NCI-H82 (cell line): ENCODE measurements at regions not wholly inside any gene's neighbourhood (a gene's known extent, or its start where the extent isn't known, plus 50 kb on each side); places are given as distances from the start of the nearest gene placed in this dataset.

Source experiments
- DNase-seq: peaks from one replicate; lab custom pipeline; 2025; lab: John Stamatoyannopoulos, UW

- DNase-seq, result no peak
Observed at GRCh38 chr6:44062771-44063560, 64.3 kb downstream of the MRPL14 start.

DNA sequence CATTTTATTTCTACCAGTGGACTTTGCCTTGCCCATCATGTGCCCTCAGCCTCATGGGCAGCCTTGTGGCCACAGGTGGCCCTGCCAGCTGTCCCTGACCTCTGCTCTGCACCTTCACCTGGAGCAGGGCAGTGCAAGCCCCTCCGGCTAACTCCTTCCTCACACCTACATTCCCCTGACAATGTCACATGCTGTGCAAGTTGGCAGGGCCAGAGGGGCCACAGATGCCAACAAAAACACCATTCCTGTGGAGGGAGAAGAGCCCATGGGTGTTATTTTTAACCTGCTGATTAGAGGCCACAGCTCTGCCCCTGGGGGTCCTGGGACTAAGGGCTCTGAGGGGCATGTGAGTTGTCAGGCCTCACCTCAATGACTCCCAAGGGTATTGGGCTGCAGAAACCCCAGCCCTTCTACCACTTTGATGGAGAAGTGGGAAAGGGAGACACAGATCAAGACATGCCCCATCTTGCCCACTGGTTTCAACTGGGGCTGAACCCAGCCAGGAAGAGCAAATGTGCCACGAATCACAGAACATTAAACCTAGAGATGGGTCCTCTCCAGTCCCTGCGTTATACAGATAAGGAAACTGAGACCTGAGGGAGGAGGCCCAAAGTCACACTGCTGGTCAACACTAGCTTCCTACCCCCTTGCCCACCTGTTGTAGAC, 65.0 kb downstream of the MRPL14 start:
- DNase-seq, result no peak

GRCh38 chr6:44061375-44062104, 65.7 kb downstream of the MRPL14 start:
- DNase-seq, result no peak

DNA sequence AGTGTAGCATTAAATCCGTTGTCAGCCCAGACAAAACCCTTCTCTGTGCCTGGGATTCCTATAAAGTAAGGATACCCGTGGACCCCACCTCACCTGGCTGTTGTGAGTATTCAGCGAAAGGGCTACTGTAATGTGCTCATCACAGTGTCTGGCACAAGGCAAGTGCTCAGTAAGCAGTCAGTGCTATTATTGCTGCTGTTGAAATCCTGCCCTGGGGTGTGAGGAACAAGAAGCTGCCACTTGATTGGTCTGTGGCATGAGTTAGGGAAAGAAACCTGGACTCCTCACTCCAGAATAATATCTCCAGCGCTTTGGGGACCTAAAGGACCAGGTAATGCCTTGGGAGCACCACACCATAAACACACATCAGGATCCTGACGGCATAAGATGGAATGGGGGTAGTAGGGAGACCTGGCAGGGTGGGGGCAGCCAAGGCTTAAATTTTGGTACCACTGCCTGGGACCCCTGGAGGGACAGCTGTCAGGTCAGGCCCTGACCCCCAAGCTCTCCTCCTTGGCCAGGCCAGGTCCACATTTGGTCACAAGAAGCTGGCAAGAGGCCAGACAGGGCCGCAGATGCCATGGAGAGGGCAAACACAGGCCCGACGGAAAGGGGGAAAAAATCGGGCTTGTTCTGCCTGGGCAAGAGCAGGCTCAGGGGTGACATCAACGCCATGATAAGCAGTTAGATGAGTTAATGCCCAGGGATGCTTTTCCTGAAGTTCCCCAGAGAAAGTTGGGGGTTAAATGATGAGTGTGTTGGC, 66.5 kb downstream of the MRPL14 start:
- no peak for DNase-seq

DNA sequence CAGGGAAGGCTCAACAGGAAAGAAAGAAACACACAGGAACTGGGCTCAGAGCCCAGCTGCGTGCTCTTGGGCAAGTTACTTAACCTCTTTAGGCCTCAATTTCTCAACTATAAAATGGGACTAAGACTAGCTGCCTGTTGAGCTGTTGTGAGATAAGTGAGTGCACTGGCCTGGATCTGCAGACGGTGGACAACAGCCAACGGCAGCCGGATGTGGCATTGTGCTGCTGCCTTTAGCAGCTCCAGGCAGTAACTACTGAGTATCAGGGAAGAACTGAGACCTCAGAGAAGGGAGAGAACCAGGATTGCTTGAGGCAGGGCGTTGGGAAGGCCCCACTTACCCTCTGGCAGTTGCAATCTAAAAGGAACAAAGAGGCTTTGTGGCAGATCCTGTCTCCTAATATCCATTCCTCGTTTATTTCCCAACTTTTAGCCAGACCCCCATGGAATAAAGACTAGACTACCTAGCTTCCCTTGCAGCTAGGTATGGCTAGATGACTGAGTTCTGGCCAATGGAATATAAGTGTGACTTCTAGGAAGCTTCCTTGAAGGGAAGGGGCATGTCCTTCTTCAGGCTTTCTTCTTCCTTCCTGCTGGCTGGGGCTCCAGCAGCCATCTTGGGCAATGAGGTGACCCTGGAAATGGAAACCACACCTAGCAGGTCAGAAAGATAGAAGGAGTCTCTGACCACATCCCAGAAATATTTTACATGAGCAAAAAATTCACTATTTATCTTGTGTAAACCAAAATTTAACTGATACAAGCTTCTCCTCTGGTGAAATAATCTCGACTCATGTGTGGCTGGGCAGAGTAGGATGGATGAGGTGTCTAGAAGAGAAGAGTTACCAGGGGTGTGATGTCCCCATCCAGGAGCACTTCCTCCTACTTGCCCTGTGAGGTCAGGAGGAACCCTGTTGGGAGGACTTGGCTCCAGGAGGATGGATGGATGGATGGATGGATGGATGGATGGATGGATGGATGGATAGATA, 67.6 kb downstream of the MRPL14 start:
- no peak for DNase-seq

DNA sequence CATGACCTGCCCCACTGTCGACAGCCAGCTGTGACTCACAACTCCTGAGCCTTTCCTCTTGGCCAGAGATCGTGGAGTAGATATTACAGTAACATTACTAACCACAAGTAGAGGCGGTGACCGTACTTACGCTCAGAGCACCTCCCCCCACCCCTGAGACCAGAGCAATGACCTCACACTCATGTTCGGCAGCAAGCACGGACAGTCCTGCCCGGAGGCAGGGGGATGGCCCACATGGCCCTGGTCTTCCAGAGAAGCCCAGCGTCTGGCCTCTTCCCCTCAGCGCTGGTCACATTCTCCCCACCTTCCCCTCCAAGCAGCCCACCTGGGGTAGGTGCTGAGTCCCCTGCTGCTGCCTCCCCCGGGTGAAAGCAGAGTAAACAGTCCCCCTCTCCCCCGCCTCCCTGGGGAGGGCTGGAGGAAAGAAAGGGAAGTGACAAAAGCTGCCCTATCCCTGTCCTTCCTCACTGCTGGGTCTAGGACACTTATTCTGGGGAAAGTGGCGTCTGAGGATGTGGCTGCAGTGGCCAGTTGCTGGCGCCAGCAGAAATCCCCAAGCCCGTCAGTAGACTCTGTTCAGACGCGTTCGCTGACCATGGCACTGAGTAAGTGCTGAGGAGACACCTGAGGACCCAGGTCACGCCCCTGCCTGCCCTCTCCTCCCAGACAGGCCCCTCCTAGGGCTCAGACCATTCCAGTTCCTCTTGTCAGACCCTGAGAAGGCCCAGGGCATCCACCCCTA, 68.5 kb downstream of the MRPL14 start:
- DNase-seq, result no peak

DNA sequence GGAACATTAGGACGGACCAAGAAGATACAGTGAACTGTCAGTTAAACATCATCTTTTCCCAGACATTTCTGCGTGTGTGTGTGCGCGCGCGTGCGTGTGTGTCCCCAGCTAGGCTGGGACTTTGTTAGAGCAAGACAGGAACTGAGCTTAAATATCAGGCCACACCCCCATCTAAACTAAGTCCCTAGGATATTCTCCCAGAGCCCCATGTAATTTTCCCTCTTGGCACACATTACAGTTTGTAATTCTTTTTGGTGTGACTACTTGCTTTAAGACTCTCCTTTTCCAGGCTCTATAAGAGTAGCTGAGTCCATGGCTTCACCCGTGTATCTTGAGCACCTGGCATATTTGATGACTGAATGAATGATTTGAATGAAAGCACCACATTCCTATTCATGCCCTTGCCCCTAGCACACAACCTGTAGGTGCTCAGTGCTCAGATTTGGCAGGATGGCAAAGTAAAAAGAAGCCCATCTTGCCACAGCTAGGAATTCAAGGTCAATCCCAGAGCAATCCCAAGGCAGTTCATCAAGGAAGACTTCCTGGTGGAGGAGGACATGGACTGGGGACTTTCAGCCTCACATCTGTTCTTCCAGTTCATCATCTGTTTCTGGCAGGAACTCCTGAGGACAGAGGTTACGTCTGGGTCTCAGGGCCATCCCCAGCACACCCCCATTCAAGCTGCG, 69.2 kb downstream of the MRPL14 start:
- no peak for DNase-seq

GRCh38 chr6:44057238-44057930, 69.9 kb downstream of the MRPL14 start:
- DNase-seq, result no peak

DNA sequence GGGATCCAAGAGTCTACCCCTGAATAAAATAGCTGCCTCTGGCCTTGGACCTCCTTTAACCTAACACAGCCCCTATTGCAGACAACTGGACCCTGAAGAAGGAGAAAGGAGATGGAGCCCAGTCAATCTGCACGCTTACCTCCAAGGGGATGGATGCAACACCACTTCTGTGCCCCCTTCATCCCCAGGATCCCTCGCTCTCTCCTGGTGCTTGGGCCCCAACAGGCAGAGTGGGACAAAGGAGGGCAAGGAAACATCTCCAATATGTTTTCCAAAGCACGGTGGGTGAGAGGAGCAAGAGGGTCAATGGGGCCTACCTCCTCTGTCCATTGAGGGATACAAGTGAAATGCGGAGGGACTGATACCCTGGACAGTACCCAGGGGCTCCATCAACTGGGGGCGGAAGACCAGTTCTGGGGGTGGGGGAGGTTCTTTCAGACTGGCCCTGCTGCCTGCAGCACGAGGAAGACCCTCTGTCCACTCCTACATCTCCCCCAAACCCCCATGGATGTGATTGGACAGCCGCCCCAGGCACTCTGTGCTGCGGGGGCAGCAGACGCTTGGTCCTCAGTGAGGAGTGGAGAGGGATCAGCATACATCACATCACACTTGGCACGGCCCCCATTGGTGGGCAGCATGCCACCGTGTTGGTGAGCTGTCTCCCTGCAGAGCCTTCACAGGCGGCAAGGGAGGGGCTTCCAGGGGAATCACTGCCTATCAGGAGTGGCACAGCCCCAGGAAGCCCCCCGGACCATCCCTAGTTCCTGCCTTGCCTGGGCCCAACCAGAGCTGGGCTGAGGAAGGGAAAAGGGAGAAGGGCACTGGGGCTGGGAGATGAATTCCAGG, 70.6 kb downstream of the MRPL14 start:
- DNase-seq, result no peak

GRCh38 chr6:44054721-44055559, 72.3 kb downstream of the MRPL14 start:
- DNase-seq, result no peak

GRCh38 chr6:44053760-44054556, 73.3 kb downstream of the MRPL14 start:
- DNase-seq, result no peak

DNA sequence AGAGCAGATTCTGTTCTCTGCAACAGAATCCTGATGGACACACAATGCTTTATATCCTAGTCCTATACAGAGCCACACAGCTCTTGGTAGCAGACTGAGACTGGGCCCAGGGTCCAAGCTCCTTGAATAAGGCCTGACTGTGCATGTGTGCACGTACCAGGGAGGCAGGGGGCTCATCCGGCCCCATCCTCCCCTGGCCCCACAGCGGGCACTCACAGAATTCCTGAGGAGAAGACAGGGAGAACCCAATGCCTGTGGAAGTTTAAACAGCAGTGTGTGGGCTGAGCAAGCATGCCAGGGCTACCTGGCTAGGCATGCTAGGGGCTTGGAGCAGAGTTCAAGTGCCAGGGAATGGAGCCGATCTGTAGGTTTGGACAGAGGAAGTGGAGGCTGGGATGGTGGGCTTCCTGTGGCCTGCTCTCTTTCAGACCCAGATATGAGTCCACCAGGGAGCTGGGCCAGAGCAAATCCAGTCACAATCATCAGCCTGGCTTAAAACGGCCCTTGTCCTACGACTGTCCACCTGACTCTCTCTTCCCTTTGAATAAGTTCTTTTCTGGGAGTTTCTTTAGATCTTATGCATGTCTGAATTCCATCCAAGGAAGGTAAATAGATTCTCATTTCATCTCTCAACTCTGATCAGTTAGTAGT, 74.0 kb downstream of the MRPL14 start:
- no peak for DNase-seq

DNA sequence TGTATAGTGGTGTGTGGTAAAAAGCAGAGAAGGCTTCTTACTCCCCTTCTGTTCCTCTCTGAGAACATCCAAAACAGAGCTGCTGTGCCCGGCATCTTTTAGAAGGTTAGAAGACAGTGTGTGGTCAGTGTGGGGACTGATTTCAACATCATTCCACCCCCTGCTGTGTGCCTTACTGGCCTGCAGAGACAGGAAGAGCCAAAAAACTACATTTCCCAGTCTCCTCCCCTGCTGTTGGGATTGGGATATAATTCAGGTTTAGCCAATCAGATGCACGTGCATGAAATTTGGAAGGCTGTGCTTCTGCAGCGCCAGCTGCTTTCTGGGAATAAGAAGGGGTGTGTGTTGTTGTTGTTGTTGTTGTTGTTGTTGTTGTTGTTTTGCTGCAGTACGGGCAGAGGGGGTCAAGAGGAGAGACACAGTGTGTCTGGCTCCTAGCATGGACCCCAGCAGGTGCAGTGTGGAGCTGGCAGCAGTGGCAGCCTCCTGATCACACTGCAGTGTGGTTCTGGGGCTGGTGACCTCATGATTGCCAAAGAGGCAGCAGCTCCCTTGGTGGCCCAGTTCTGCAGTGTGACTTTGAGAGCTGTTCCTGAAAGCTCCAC, 74.7 kb downstream of the MRPL14 start:
- no peak for DNase-seq

GRCh38 chr6:44051515-44051914, 75.7 kb downstream of the MRPL14 start:
- no peak for DNase-seq

GRCh38 chr6:44050872-44051505, 76.3 kb downstream of the MRPL14 start:
- DNase-seq, result no peak
